ENCODE measurements at regions not wholly inside any gene's neighbourhood (a gene's known extent, or its start where the extent isn't known, plus 50 kb on each side); places are given as distances from the start of the nearest gene placed in this dataset.
A peak's percentile ranks its signal among the peaks of the same experiment; 100 is the strongest.
"Not testable (repeated sequence)": the region's sequence is repeated elsewhere in the genome, so short reads cannot be mapped to it uniquely, and the experiment has no call there.

GRCh38 chr11:67880594-67881196 is 123.2 kb downstream of the UNC93B1 start:
- intact Hi-C loops (cut with DNase I); ATAC-seq; DNase-seq: not testable (repeated sequence)

- ATAC-seq; intact Hi-C loops (cut with DNase I); DNase-seq: not testable (repeated sequence)
Measured at GRCh38 chr11:67878666-67879065, 125.2 kb downstream of the UNC93B1 start.

GRCh38 chr11:67877316-67877715 is 126.6 kb downstream of the UNC93B1 start:
- intact Hi-C loops (cut with DNase I); DNase-seq; ATAC-seq: not testable (repeated sequence)

GRCh38 chr11:67873223-67873622 is 130.7 kb downstream of the UNC93B1 start:
- ATAC-seq; DNase-seq; intact Hi-C loops (cut with DNase I): not testable (repeated sequence)

GRCh38 chr11:67871168-67871567 is 132.7 kb downstream of the UNC93B1 start:
- DNase-seq; intact Hi-C loops (cut with DNase I); ATAC-seq: not testable (repeated sequence)

- DNase-seq; intact Hi-C loops (cut with DNase I); ATAC-seq: not testable (repeated sequence)
Measured at GRCh38 chr11:67862896-67863295, 141.0 kb downstream of the UNC93B1 start.

- DNase-seq; intact Hi-C loops (cut with DNase I); ATAC-seq: not testable (repeated sequence)
Measured at GRCh38 chr11:67859513-67860161, 144.3 kb downstream of the UNC93B1 start.

GRCh38 chr11:67850747-67851146 is 153.2 kb downstream of the UNC93B1 start:
- intact Hi-C loops (cut with DNase I); ATAC-seq; DNase-seq: not testable (repeated sequence)

- DNase-seq; ATAC-seq; intact Hi-C loops (cut with DNase I): not testable (repeated sequence)
Measured at GRCh38 chr11:67849766-67850165, 154.1 kb downstream of the UNC93B1 start.

GRCh38 chr11:67847896-67848875 is 155.7 kb downstream of the UNC93B1 start:
- intact Hi-C loops (cut with DNase I); ATAC-seq; DNase-seq: not testable (repeated sequence)

GRCh38 chr11:67846303-67846702 is 157.6 kb downstream of the UNC93B1 start:
- intact Hi-C loops (cut with DNase I); ATAC-seq; DNase-seq: not testable (repeated sequence)

GRCh38 chr11:67845296-67845695 is 158.6 kb downstream of the UNC93B1 start:
- DNase-seq; intact Hi-C loops (cut with DNase I); ATAC-seq: not testable (repeated sequence)

GRCh38 chr11:67840599-67840998 is 163.3 kb downstream of the UNC93B1 start:
- intact Hi-C loops (cut with DNase I); ATAC-seq: not testable (repeated sequence)

GRCh38 chr11:67830152-67830551 is 155.7 kb upstream of the ALDH3B2 start:
- ATAC-seq; intact Hi-C loops (cut with DNase I); DNase-seq: not testable (repeated sequence)

More at GRCh38 chr11:67840599-67840998, 163.3 kb downstream of the UNC93B1 start:
- not testable (repeated sequence) for DNase-seq

- ATAC-seq; intact Hi-C loops (cut with DNase I); DNase-seq: not testable (repeated sequence)
Measured at GRCh38 chr11:67826951-67827296, 152.5 kb upstream of the ALDH3B2 start.

- intact Hi-C loops (cut with DNase I) = not testable (repeated sequence)
- peak; percentile 89 for DNase-seq
Measured at GRCh38 chr11:67826028-67826950, 151.9 kb upstream of the ALDH3B2 start.

GRCh38 chr11:67824861-67825260 is 150.4 kb upstream of the ALDH3B2 start:
- intact Hi-C loops (cut with DNase I); ATAC-seq; DNase-seq: not testable (repeated sequence)

More at GRCh38 chr11:67826028-67826950, 151.9 kb upstream of the ALDH3B2 start:
- ATAC-seq = peak in 1 of 2 donors; percentile 38

- ATAC-seq (no peak), DNase-seq (no peak)
- intact Hi-C loops (cut with DNase I) = no loop called here
Measured at GRCh38 chr11:67820081-67820480, 145.7 kb upstream of the ALDH3B2 start.

Data from left cardiac atrium (tissue), 4 donors.